RWPE2 (cell line): ENCODE measurements at regions not wholly inside any gene's neighbourhood (a gene's known extent, or its start where the extent isn't known, plus 50 kb on each side); places are given as distances from the start of the nearest gene placed in this dataset.

ENCODE experiments used
- ATAC-seq: fragments of 200-7000 bp; cut with Tn5 transposase; 3 replicates; pipeline ENCODE4 v1.9.1; 2021; ENCODE audit warnings: low read depth
- DNase-seq: peaks from one replicate; pipeline ENCODE4 v3.0.0-alpha.2; 2020; ENCODE audit warnings: low spot score
- H3K27ac ChIP-seq: fragments of 450-650 bp; 2 replicates; pipeline ENCODE4 v1.5.1; 2017; ENCODE audit warnings: mild to moderate bottlenecking; ENCODE audit not compliant: poor library complexity, severe bottlenecking
- H3K27me3 ChIP-seq: fragments of 250-450 bp; sonication (Bioruptor Pico); 2 replicates; pipeline ENCODE4 v1.5.1; 2021; ENCODE audit warnings: mild to moderate bottlenecking, moderate library complexity; ENCODE audit not compliant: insufficient read depth, poor library complexity, severe bottlenecking
- H3K36me3 ChIP-seq: fragments of 250-450 bp; sonication (Bioruptor Pico); 2 replicates; pipeline ENCODE4 v1.5.1; 2020; ENCODE audit warnings: low read depth, mild to moderate bottlenecking, moderate library complexity
- H3K4me1 ChIP-seq: fragments of 250-450 bp; sonication (Bioruptor Pico); 2 replicates; pipeline ENCODE4 v1.5.1; 2021; ENCODE audit warnings: mild to moderate bottlenecking, moderate library complexity; ENCODE audit not compliant: insufficient read depth, poor library complexity, severe bottlenecking
- H3K4me3 ChIP-seq: fragments of 250-450 bp; sonication (Bioruptor Pico); 2 replicates; pipeline ENCODE4 v1.5.1; 2021; ENCODE audit warnings: mild to moderate bottlenecking, moderate library complexity; ENCODE audit not compliant: severe bottlenecking
- H3K9me3 ChIP-seq: fragments of 250-450 bp; sonication (Bioruptor Pico); 2 replicates; pipeline ENCODE4 v1.5.1; 2021; ENCODE audit warnings: mild to moderate bottlenecking, moderate library complexity; ENCODE audit not compliant: severe bottlenecking
- TF ChIP-seq, protein P1 (sequence below): fragments of 450-650 bp; IDR thresholded peaks from one replicate; pipeline ENCODE4 v1.5.1; 2017; ENCODE audit warnings: mild to moderate bottlenecking, moderate library complexity; ENCODE audit not compliant: poor library complexity, severe bottlenecking

GRCh38 chr11:79512706-79513469, 72.1 kb upstream of the TENM4 start:
- ATAC-seq: no peak
- no peaks in the 10 kb centered on the region for H3K36me3 ChIP-seq

GRCh38 chr11:79510960-79511359, 70.1 kb upstream of the TENM4 start:
- Histone ChIP-seq H3K27me3 (no peaks in the 10 kb centered on the region), H3K27ac (no peak overlapping the region), H3K9me3 (no peaks in the 10 kb centered on the region), H3K4me3 (no peak overlapping the region), H3K36me3 (no peaks in the 10 kb centered on the region), H3K4me1 (peaks cover 5% of the 10 kb centered on the region)
- ATAC-seq (no peak), DNase-seq (no peak)
- TF ChIP-seq, protein P1, sequence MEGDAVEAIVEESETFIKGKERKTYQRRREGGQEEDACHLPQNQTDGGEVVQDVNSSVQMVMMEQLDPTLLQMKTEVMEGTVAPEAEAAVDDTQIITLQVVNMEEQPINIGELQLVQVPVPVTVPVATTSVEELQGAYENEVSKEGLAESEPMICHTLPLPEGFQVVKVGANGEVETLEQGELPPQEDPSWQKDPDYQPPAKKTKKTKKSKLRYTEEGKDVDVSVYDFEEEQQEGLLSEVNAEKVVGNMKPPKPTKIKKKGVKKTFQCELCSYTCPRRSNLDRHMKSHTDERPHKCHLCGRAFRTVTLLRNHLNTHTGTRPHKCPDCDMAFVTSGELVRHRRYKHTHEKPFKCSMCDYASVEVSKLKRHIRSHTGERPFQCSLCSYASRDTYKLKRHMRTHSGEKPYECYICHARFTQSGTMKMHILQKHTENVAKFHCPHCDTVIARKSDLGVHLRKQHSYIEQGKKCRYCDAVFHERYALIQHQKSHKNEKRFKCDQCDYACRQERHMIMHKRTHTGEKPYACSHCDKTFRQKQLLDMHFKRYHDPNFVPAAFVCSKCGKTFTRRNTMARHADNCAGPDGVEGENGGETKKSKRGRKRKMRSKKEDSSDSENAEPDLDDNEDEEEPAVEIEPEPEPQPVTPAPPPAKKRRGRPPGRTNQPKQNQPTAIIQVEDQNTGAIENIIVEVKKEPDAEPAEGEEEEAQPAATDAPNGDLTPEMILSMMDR: no peak

More at GRCh38 chr11:79512706-79513469, 72.1 kb upstream of the TENM4 start:
- no peak overlapping the region for H3K4me3 ChIP-seq
- no peaks in the 10 kb centered on the region for H3K27me3 ChIP-seq
- H3K9me3 ChIP-seq: no peaks in the 10 kb centered on the region
- DNase-seq: no peak
- H3K4me1 ChIP-seq: peaks cover 2% of the 10 kb centered on the region
- TF ChIP-seq, protein P1: no peak
- no peak overlapping the region for H3K27ac ChIP-seq

GRCh38 chr11:79508461-79508860, 67.6 kb upstream of the TENM4 start:
- no peak for ATAC-seq
- H3K27ac ChIP-seq: no peak overlapping the region
- no peak overlapping the region for H3K4me3 ChIP-seq
- H3K4me1 ChIP-seq: peaks cover 5% of the 10 kb centered on the region
- no peaks in the 10 kb centered on the region for H3K9me3 ChIP-seq
- no peak for DNase-seq
- H3K36me3 ChIP-seq: no peaks in the 10 kb centered on the region
- TF ChIP-seq, protein P1: no peak
- H3K27me3 ChIP-seq: no peaks in the 10 kb centered on the region

GRCh38 chr11:79507706-79508105, 66.9 kb upstream of the TENM4 start:
- H3K9me3 ChIP-seq: no peaks in the 10 kb centered on the region
- no peak overlapping the region for H3K4me3 ChIP-seq
- no peak overlapping the region for H3K27ac ChIP-seq
- peaks cover 5% of the 10 kb centered on the region for H3K4me1 ChIP-seq
- no peaks in the 10 kb centered on the region for H3K27me3 ChIP-seq
- no peaks in the 10 kb centered on the region for H3K36me3 ChIP-seq
- ATAC-seq (peak; percentile 81), DNase-seq (no peak)
- TF ChIP-seq, protein P1: no peak

DNA sequence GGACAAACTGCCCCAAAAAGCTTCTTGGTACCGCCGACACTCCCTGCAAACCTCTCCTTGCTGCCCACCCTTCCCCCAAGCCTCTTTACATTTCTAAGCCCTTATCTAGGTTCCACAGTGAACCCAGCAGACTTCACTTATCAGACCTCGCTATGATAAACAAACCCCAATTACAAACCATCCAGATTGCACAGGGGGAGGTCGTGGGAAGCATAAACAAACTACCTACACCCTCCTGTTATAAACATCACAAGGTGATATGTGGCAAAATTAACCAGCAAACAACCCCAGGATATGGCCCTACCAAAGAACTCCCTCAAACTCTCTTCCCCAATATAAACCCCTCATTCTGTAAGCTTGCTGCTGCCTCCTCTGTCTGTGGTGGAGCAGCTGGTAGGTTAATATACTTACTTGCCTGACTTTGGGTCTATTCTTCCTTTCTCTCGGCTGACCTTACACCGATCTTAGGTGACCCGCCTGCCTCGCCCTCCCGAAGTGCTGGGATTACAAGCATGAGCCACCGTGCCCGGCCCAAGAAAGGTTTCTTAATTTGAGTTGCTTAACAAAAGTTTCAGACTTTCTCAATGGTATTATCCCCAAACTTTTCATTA, 66.0 kb upstream of the TENM4 start:
- Histone ChIP-seq H3K4me1 (peaks cover 5% of the 10 kb centered on the region), H3K9me3 (no peaks in the 10 kb centered on the region), H3K27ac (no peak overlapping the region), H3K36me3 (no peaks in the 10 kb centered on the region), H3K27me3 (no peaks in the 10 kb centered on the region), H3K4me3 (no peak overlapping the region)
- ATAC-seq (no peak), DNase-seq (no peak)
- TF ChIP-seq, protein P1: no peak
